Activated T-cell treated with anti-CD3 and anti-CD28 coated beads, Interleukin-2, amount 50 U/mL, for 4 hours (primary cell): ENCODE measurements at regions not wholly inside any gene's neighbourhood (a gene's known extent, or its start where the extent isn't known, plus 50 kb on each side); places are given as distances from the start of the nearest gene placed in this dataset.

Experiments used
- ATAC-seq, 2 donors: fragments of 200-7000 bp; cut with Tn5 transposase; one replicate each; pipeline ENCODE4 v1.10.0; 2021
- DNase-seq: peaks from one replicate; pipeline ENCODE4 v3.0.0-alpha.2; 2020
- H3K27me3 Mint-ChIP-seq: one replicate; pipeline ENCODE4 v1.8.0; 2021; ENCODE audit warnings: low read depth, mixed read lengths
- H3K36me3 Mint-ChIP-seq: one replicate; pipeline ENCODE4 v1.8.0; 2022; ENCODE audit warnings: mixed read lengths; ENCODE audit not compliant: insufficient read depth
- H3K4me1 Mint-ChIP-seq: one replicate; pipeline ENCODE4 v1.8.0; 2021; ENCODE audit warnings: low read depth, mixed read lengths
- H3K4me3 Mint-ChIP-seq: one replicate; pipeline ENCODE4 v1.8.0; 2021; ENCODE audit warnings: mild to moderate bottlenecking, moderate library complexity, mixed read lengths
- H3K9me3 Mint-ChIP-seq: one replicate; pipeline ENCODE4 v1.8.0; 2021; ENCODE audit warnings: mixed read lengths

GRCh38 chr16:86928523-86929011 is 350.2 kb downstream of the FOXL1 start:
- DNase-seq = no peak
- Mint-ChIP-seq H3K9me3 (no peaks in the 10 kb centered on the region), H3K4me3 (no peak overlapping the region), H3K4me1 (peaks cover 3% of the 10 kb centered on the region), H3K27me3 (peaks cover 50% of the 10 kb centered on the region), H3K36me3 (no peaks in the 10 kb centered on the region)
- no peak for ATAC-seq

DNA sequence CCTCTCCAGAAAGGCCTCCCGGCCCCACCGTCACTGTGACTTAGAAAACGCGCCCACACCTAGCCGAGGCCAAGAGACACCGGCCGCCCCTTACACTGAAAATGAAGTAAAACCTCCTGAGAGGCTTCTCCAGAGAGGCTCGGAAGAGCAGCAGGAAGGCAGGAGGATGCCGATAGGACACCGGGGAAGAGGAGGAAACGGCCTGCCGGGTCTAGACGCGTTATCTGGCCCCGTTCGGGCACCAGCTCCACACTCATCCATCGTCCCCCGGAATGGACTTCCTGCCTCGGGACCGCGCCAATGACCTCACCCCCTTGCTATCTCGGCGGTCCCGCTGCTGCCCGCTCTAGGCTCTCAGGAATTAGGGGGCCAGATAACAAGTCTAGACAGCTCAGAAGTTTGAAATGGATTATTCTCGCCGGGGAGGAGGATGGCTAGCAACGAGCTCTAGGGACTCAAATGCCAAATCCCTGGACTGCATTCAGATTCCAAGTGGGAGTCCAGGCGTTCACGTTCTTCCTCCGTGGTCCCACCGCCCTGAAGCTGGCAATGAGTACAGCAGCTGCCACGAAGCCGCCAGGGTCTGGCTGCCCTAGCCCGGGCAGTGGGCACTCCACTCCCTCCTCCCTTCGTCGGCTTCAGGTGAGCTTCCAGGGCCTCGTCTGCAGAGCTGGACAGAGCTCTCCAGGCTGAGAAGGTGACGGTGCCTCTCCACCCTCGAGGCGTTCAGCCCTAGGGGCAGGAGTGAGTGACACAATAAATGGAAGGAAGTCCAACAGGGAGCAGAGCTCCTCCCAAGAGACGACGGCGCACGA is 350.9 kb downstream of the FOXL1 start:
- Mint-ChIP-seq H3K36me3 (no peaks in the 10 kb centered on the region), H3K4me1 (peaks cover 3% of the 10 kb centered on the region), H3K27me3 (peaks cover 51% of the 10 kb centered on the region), H3K9me3 (no peaks in the 10 kb centered on the region), H3K4me3 (no peak overlapping the region)
- no peak for DNase-seq
- ATAC-seq = no peak

GRCh38 chr16:86930001-86930400 is 351.7 kb downstream of the FOXL1 start:
- peaks cover 51% of the 10 kb centered on the region for H3K27me3 Mint-ChIP-seq

DNA sequence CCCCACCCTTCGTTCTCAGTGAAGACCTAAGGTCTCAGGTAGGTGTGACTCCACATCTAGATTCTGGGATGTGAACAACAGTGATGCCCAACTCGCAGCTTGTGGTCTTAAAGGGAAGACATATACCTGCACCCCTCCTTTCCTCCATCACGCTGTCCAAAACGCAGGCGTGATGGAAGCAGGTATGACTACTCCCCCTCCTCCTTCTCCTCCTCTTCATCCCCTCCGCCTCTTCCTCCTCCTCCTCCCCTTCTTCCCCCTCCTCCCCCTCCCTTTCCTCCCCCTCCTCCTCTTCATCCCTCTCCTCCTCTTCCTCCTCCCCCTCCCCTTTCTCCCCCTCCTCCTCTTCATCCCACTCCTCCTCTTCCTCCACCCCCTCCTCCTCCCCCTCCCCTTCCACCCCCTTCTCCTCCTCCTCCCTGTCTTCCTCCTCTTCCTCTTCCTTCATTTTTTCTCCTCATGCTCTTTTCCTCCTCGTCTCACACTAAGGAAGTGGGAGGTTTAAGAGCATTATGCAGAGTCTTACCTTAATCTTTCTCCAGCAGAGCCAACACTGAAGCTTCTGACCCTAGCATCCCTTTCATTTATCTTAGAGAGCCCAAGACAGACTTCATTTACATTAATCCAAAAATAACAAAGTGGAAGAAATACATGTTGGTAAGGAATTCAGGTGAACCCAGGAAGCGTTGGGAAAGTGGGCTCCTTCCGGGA is 352.5 kb downstream of the FOXL1 start:
- Mint-ChIP-seq H3K36me3 (no peaks in the 10 kb centered on the region), H3K9me3 (no peaks in the 10 kb centered on the region), H3K27me3 (peaks cover 50% of the 10 kb centered on the region), H3K4me3 (no peak overlapping the region), H3K4me1 (peaks cover 3% of the 10 kb centered on the region)
- ATAC-seq = no peak
- DNase-seq = no peak

More at GRCh38 chr16:86930001-86930400, 351.7 kb downstream of the FOXL1 start:
- ATAC-seq (no peak), DNase-seq (no peak)
- H3K36me3 Mint-ChIP-seq = no peaks in the 10 kb centered on the region
- H3K4me1 Mint-ChIP-seq = peaks cover 3% of the 10 kb centered on the region
- H3K4me3 Mint-ChIP-seq = no peak overlapping the region
- no peaks in the 10 kb centered on the region for H3K9me3 Mint-ChIP-seq

- no peak for DNase-seq
- ATAC-seq = no peak
- Mint-ChIP-seq H3K4me3 (no peak overlapping the region), H3K36me3 (no peaks in the 10 kb centered on the region), H3K9me3 (no peaks in the 10 kb centered on the region), H3K4me1 (peaks cover 3% of the 10 kb centered on the region), H3K27me3 (peaks cover 45% of the 10 kb centered on the region)
These were observed 353.1 kb downstream of the FOXL1 start for GRCh38 chr16:86931410-86931941.

GRCh38 chr16:86932130-86932982 is 354.0 kb downstream of the FOXL1 start:
- Mint-ChIP-seq H3K9me3 (no peaks in the 10 kb centered on the region), H3K36me3 (no peaks in the 10 kb centered on the region), H3K4me1 (peaks cover 3% of the 10 kb centered on the region), H3K4me3 (no peak overlapping the region), H3K27me3 (peaks cover 40% of the 10 kb centered on the region)
- DNase-seq (no peak), ATAC-seq (no peak)

GRCh38 chr16:86934581-86935375 is 356.4 kb downstream of the FOXL1 start:
- Mint-ChIP-seq H3K36me3 (no peaks in the 10 kb centered on the region), H3K9me3 (peaks cover under 1% of the 10 kb centered on the region), H3K4me1 (no peaks in the 10 kb centered on the region), H3K4me3 (no peak overlapping the region), H3K27me3 (peaks cover 20% of the 10 kb centered on the region)
- DNase-seq = no peak
- ATAC-seq = no peak

- DNase-seq (no peak), ATAC-seq (no peak)
- peaks cover 5% of the 10 kb centered on the region for H3K9me3 Mint-ChIP-seq
- H3K27me3 Mint-ChIP-seq = peaks cover 13% of the 10 kb centered on the region
- H3K4me1 Mint-ChIP-seq = no peaks in the 10 kb centered on the region
- no peak overlapping the region for H3K4me3 Mint-ChIP-seq
- H3K36me3 Mint-ChIP-seq = no peaks in the 10 kb centered on the region
These were observed 361.3 kb downstream of the FOXL1 start for GRCh38 chr16:86939609-86940008.

GRCh38 chr16:86941731-86942130 is 363.4 kb downstream of the FOXL1 start:
- DNase-seq (no peak), ATAC-seq (no peak)
- Mint-ChIP-seq H3K9me3 (peaks cover 5% of the 10 kb centered on the region), H3K36me3 (no peaks in the 10 kb centered on the region), H3K27me3 (no peaks in the 10 kb centered on the region), H3K4me1 (no peaks in the 10 kb centered on the region), H3K4me3 (no peak overlapping the region)

DNA sequence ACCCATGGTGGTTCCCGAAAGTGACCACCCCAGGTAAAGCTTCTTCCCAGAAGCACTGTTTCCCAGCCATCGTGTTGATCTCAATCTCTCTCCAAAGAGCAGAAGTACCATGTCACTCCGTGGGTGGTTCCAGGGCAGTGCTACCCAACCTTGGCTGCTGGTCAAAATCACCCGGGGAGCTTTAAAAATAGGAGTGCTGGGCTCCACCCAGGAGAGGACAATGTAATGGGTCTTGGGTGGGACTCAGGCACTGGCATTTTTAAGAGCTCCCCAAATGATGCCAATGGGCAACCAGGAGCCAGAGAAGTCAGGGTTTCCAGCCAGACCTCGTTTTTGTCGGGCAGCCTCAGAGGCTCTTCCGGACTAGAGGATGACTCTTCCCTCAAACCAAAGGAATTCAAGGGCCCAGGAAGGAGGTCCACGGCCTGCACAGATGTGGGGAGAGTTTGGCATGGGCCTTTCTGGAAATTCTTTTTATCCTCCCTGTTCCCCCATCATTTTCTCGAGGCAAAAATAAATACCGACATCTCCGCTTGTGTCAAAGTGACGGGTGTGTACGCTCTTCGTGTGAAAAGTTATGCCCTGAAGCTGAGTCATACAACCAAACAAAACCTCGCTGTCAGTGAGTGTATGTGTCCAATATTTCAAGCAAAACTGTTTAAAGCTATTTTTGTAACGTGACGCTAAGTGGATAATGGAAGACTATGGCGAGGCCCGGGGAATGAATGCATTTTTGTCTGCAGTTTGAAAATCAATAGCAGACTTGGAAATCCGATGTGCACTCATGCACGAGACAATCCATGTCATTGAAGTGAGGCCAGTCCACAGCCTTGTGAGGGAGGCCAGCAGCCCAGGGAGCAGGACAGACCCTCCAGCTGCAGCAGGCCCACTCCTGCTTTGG is 364.1 kb downstream of the FOXL1 start:
- ATAC-seq (no peak), DNase-seq (no peak)
- no peaks in the 10 kb centered on the region for H3K36me3 Mint-ChIP-seq
- H3K4me3 Mint-ChIP-seq = no peak overlapping the region
- peaks cover 5% of the 10 kb centered on the region for H3K9me3 Mint-ChIP-seq
- H3K27me3 Mint-ChIP-seq = no peaks in the 10 kb centered on the region
- no peaks in the 10 kb centered on the region for H3K4me1 Mint-ChIP-seq

GRCh38 chr16:86945166-86945900 is 367.0 kb downstream of the FOXL1 start:
- H3K36me3 Mint-ChIP-seq = no peaks in the 10 kb centered on the region
- no peaks in the 10 kb centered on the region for H3K9me3 Mint-ChIP-seq
- no peak for ATAC-seq
- H3K4me1 Mint-ChIP-seq = no peaks in the 10 kb centered on the region
- H3K4me3 Mint-ChIP-seq = no peak overlapping the region
- no peak for DNase-seq
- no peaks in the 10 kb centered on the region for H3K27me3 Mint-ChIP-seq

DNA sequence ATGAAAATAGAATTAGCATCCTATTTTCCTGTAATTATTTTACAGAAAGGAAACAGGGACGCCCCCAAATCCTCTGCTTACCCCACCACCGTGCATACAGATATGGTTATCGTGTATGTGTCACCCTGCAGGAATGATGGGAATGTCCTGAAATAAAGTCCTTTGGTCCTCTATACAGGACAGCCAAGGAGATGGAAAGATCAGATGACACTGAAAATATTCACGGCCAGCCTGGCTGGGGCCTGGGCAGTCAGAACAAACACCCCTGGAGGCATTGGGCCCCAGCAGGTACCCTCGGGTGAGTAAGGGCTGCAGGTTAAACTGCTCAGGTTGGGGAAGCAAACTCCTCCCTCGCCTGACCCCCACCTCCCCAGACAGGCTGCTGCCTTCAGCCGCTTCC is 368.0 kb downstream of the FOXL1 start:
- DNase-seq = no peak
- Mint-ChIP-seq H3K4me3 (no peak overlapping the region), H3K27me3 (no peaks in the 10 kb centered on the region), H3K4me1 (no peaks in the 10 kb centered on the region), H3K9me3 (no peaks in the 10 kb centered on the region), H3K36me3 (no peaks in the 10 kb centered on the region)
- ATAC-seq = no peak
